Globus pallidus (tissue), 1 donor: ENCODE measurements at regions not wholly inside any gene's neighbourhood (a gene's known extent, or its start where the extent isn't known, plus 50 kb on each side); places are given as distances from the start of the nearest gene placed in this dataset.
A peak's percentile ranks its signal among the peaks of the same experiment; 100 is the strongest.

Source experiments
- DNase-seq: peaks from one replicate; pipeline ENCODE4 v3.0.0-alpha.2; 2015; ENCODE audit warnings: low spot score

GRCh38 chr20:56925082-56925830, 296.1 kb downstream of the TFAP2C start:
- DNase-seq: no peak

DNA sequence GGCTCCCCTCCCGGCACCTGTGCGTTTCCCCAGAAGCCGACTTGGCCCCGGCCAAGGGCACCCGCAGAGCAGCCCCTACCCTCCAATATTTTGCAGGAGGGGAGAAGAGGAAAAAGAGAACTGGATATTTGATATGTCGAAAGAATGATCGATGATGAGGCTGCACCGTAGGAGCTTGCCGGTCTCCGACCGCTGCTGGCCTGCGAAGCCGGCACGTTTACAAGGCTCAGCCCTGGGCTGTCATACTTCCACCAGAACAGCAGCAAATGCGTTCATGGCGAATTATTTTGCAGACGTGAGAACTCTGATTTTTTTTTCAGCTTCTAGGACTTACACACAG, 296.7 kb downstream of the TFAP2C start:
- no peak for DNase-seq

DNA sequence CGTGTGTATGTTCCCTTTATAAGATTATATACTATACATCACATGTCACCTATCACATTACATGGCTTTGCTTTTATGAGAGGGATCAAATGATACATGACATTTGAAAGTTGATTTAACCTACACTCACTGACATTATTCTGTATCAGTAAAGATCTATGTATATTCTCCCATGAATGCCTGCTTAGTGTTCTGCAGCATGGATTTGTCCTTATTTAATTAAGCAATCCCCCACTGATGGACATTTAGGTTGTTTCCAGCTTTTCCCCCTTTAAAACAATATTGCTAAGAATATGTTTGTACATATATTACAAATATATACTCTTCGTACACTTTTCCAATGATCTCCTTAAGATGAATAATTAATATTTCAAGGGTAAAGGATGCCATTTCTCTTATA, 297.4 kb downstream of the TFAP2C start:
- DNase-seq: no peak

DNA sequence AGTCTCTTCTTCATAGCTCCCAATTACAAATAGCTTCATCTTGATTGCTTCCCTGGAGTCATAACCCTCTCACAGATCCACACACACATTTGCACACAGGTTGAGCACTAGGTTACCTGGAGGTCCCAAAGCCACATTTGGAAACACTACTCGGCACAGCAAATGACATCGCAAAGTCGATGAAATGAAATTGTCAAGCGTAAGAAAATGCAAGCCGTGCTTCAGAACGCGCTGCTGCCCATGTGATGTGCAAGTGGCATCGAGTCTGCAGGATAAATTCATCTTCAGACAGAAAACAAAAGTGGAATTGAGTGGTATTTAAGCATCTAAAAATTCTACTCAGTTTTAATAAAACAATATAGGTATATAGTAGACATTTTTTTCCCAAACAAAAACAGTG, 298.0 kb downstream of the TFAP2C start:
- no peak for DNase-seq

- DNase-seq: no peak
Measured at GRCh38 chr20:56928007-56928406, 298.9 kb downstream of the TFAP2C start.

DNA sequence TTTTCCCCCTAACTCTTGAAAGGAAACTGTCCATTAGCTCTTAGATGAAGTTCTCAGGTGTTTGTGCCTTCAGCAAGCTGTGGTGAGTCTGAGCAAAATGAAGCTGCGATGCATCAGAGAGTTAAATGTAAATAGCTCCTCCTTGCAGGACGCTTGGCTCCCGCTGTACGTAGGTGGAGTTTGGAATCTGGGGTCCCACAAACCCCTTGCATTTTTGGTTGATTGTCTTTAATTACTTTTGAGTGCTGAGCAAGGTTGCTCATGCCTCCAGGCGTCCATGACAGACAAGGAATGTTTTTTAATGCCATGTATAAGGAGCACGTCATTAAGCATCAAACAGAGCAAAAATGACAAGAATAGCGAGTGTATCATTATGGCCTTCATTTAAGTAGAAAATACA, 300.5 kb downstream of the TFAP2C start:
- no peak for DNase-seq

GRCh38 chr20:56930876-56931275, 301.8 kb downstream of the TFAP2C start:
- DNase-seq: no peak

DNA sequence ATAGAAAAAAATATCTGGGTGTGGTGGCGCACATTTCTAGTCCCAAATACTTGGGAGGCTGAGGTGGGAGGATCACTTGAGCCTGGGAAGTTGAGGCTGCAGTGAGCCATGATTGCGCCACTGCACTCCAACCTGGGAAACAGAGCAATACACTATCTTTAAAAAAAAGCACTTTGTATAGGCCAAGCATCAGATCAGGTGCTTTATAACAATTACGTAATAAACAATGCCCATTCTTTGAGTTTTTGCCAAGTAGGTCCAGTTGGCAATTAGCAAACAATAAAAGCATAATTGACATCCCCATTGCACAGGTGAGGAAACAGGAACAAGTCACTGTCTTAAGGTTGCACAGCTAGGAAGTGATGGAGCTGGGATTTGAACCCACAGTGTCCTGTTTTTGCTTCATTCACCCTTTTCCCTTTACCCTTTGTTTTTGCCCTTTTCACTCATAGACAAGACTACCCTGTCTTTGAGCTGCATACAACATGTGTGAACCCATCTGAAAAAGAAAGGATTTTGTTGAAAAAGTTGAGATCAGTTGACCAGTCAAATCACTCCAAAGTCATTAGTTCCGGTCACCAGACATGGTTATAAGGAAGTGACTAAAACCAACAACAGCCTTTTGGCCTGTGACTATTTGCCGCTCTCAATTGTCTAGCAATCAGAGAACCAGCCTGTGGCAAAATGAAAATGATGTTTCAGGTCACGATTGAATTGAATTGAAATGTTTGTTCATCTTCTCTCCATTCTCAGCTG, 303.6 kb downstream of the TFAP2C start:
- DNase-seq: no peak

GRCh38 chr20:56933331-56933698, 304.2 kb downstream of the TFAP2C start:
- no peak for DNase-seq

GRCh38 chr20:56934888-56935287, 305.8 kb downstream of the TFAP2C start:
- DNase-seq: peak; percentile 16

DNA sequence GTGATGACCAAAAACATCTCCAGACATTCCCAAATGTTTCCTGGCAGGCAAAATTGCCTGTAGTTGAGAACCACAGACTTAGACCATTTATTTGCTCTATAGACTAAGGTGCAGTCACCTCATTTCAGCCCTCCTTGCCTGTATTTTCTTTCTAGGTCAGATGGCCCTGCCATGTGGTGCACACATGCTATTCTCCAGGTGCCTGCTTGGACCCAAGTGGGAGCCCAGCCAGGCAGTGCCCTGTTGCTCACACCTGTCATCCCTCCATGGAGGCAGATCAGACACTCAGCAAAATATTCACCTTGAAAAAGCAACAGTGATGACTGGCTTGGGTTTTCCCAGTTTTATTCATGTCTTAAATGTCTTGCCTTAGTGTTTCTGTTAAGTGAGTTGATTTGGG, 311.4 kb downstream of the TFAP2C start:
- DNase-seq: no peak

DNA sequence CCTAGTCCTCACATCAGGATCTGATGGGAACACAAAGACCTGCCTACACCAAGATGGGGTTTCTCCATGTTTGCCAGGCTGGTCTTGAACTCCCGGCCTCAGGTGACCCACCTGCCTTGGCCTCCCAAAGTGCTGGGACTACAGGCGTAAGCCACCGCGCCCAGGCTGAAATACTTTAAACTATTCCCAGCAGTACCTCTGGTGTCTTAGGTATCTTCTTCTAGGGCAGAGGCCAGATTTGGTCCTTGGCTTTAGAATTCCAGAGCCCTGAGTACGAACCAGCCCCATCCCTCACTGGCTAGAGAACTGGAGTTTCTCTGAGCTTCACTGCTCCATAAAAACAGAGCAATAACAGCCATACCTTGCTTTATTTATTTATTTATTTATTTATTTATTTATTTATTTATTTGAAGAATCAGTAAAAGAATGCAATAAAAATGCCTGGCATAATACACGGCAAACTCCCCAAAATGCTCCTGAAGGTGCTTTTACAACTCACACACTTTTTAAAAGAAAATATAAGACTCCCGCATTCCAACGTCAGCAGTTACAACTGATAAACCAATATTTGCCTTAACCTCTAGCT, 312.1 kb downstream of the TFAP2C start:
- DNase-seq: no peak

GRCh38 chr20:56943946-56944945, 315.1 kb downstream of the TFAP2C start:
- no peak for DNase-seq

- no peak for DNase-seq
Measured at GRCh38 chr20:56945057-56945456, 316.0 kb downstream of the TFAP2C start.

GRCh38 chr20:56945901-56946300, 316.8 kb downstream of the TFAP2C start:
- no peak for DNase-seq

DNA sequence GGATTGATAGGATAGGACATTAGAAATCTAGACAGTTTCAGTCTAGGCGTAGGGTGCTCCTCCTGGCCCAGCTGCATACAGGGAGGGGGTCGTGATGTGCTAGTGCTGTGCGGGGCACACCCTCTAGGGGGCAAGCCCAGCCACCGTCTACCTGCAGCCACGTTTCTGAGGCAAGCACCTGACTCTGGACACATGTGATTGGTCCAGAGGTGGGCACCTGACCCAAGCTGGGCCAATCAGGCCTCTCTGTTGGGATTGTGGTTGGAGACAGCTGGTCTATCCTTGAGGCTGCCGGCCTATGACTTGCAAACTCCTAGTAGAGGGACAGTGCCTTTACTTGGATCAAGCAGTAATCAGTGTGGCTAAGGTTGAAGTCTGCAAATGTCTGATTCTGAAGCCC, 317.1 kb downstream of the BMP7 start:
- DNase-seq: no peak

DNA sequence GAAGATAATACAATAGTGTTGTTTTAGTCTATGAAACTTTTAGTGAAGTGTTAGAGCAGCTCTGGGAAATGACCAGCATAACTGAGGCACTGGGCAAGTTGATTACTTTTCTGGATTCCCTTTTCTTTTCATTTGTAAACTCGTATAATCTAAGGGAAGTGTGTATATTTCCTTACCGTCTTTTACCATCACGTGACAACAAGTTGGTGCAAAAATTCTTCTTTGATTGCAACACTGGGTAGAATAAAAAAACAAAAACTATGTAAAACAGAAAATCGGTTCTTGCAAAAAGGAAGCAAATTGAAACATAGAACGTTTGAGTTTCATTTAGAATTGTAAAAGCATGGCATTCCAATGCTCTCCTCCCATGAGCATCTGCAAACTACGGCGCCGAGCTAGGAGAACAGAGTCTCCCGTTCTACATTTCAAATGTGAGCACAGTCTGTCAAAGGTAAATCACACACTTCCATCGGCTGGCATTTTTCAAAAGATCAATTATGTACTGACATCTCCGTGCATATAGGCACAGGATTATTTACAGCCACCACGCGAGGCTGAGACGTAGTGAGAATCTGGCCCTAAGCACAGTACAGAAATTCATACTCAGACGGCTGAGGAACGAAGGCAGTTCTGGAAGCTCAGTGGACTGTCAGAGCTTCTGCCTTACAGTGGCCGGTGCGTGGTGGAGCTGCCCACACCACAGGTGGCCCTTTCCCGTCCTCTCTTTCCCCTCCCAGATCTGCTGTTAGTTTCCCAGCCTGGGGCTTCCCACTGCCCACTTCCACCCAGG, 314.0 kb downstream of the BMP7 start:
- no peak for DNase-seq

GRCh38 chr20:56953048-56953586, 313.3 kb downstream of the BMP7 start:
- no peak for DNase-seq

DNA sequence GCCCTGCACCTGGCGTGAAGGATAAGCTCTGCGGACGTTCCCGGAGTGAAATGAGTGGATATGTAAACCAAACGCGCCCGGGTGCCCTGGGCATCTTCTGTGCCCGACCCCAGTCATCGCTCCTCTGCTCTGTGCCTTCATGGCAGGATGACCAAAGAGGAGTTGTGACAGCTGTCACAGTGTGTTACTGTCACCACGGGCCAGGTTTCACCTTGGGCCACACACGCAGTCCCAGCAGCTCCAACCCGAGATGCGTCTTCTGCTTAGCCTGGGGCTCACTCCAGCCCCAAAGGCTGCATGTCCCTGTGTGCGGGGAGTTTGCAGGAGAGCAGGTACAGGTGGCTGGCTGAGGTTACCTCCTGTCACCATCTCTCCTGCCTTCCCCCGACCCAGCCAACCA, 311.6 kb downstream of the BMP7 start:
- no peak for DNase-seq

DNA sequence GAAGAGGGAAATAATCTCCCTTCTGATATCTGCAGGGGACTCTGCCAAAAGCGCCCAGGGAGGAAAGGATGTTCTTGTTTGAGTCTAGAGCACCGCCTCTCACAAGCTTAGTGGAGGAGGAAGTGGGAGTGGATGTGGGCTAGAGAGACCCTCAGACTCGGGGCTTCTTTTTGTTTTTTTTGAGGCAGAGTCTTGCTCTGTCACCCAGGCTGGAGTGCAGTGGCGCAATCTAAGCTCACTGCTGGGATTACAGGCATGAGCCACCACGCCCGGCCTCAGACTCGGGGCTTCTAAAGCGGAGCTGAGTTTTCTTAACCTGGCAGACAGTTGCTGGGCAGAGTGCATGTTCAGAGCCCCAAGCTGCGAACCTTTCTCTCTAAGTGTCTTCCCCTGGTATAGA, 310.8 kb downstream of the BMP7 start:
- DNase-seq: no peak

DNA sequence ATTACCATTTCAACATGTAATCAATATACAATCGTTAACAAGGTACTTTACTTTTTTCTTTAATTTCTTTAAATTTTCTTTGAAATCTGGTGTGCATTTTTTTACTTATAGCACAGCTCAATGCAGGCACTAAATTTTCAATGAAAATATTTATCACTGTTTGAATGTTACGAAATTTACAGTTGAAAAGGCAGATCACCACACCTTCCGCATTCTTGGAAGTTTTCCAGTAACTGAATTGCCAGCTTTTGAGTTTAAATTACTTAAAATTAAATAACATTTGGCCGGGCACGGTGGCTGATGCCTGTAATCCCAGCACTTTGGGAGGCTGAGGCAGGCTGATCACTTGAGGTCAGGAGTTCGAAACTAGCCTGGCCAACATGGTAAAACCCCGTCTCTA, 309.9 kb downstream of the BMP7 start:
- no peak for DNase-seq
